ENCODE measurements at regions not wholly inside any gene's neighbourhood (a gene's known extent, or its start where the extent isn't known, plus 50 kb on each side); places are given as distances from the start of the nearest gene placed in this dataset.
"Not testable (repeated sequence)": the region's sequence is repeated elsewhere in the genome, so short reads cannot be mapped to it uniquely, and the experiment has no call there.

DNA sequence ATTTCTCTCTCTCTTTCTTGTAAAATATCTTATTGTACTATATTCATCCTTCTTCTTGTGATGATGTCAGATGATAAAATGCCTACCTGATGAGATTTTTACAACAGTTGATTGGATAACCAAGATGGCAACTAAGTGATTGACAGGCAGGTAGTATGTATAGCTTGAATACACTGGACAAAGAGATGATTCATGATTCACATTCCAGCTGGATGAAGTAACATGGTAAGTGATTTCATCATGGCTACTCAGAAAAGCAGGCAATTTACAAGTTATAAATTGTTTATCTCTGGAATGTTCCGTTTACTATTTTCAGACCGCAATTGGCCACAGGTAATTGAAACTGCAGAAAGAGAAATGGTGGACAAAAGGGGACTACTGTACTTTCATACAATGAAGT lies 1471.7 kb upstream of the C9orf72 start:
- DNase-seq, result no peak

DNA sequence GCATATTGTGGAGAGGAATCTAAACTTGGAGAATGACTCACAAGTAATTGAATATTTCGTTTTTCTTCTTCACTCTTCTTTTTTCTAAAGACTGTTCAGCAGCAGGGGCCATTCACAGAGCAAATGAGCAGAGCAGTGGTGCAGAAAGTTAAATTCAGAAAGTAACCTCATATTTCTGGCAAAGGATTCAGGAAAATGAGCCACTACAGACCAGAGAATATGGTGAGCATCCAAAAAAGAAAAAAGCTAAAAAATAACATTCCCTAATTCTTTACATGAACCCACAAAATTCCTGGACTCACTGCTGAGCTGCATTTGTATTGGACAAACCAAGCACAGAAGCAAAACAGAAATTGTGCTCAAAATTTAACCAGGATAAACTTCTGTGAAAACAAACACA lies 1486.8 kb upstream of the C9orf72 start:
- no peak for DNase-seq

DNA sequence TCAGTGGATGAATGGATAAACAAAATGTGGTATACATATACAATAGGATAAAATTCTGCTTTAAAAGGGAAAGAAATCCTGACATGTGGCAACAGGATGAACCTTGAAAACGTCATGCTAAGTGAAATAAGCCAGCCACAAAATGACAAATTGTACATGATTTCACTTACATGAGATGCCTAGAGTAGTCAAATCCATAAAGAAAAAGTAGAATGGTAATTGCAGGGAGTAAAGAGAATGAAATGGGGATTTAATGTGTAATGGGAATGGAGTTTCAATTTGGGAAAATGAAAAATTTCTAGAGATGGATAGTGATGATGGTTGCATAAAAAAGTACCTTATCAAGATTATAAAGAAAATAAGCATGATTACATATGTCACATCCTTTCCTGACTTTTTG lies 1489.2 kb upstream of the C9orf72 start:
- no peak for DNase-seq

DNA sequence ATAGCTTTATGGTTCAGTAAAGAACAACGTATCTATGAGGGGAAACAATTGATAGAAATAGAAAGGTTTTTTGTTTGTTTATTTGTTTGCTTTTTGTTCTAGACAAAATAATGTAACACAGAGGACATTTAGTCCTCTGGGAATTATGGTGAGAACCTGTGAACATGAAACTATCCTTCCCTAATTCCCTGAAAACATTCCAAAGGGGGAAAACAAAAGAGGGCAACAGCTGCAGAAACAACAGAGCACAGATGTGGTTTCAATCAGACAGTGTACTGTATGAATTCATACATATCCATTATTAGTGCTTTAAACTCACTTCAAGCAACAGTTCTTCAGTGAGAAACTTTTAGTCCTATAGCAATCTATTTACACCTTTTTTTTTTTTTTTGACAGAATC lies 1489.8 kb upstream of the C9orf72 start:
- no peak for DNase-seq

DNA sequence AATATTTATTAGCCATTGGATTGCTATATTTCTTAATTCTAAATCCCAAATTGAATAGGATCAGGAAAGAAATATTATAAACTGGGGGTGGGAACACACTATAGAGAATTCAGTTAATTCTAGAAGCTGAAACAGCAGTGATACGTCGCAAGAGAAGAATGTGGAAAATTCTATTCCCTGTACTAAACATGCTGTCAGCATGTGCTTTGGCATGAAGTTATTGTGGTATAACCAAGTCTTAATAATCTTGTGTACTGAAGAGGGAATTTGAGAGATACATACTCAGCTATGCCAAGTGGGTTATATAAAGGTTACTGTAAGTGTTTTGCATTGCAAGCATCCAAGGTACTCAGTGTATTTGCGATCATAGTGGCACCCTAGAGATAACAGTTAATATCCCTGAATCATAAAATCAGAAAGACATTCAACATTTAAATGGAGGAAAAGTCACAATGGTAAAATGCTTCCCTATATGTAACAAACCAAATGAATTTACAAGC lies 1492.9 kb upstream of the C9orf72 start:
- DNase-seq, result no peak

DNA sequence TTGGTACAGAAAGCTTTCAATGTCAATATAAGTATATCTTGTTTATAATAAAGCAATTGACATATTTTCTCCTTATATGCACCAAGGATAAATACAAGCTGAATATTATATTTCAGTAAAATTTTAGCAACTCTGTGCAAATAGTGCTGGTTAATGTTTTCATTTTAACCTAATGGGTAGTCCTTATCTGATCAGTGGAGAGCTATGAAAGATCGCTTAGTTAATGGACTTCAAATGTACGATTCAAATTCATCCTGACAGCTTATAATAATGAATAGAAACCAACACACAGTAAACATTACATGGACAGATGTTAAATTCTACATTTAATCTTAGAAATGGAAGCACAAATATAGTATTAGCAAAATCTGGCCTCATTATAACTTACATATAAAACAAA lies 1495.2 kb upstream of the C9orf72 start:
- peak; percentile 44 for DNase-seq

DNA sequence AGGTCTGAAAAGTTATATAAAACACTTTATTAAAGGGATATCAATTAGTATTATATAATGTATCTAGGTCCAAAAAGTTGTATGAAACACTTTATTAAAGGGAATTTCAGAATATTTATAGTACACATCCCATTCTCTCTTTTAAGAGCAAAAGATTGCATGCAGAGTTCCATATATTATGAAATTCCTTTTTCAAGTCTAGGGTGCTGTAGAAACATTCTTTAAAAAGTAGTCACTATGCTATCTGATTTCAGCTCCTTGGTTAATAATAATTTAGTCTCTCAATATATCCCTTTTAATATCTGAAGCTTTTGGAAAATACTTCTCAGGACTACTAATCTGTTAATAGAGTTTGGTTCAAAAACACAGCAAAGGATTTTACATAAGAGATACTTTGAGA lies 1496.1 kb upstream of the C9orf72 start:
- DNase-seq, result no peak

DNA sequence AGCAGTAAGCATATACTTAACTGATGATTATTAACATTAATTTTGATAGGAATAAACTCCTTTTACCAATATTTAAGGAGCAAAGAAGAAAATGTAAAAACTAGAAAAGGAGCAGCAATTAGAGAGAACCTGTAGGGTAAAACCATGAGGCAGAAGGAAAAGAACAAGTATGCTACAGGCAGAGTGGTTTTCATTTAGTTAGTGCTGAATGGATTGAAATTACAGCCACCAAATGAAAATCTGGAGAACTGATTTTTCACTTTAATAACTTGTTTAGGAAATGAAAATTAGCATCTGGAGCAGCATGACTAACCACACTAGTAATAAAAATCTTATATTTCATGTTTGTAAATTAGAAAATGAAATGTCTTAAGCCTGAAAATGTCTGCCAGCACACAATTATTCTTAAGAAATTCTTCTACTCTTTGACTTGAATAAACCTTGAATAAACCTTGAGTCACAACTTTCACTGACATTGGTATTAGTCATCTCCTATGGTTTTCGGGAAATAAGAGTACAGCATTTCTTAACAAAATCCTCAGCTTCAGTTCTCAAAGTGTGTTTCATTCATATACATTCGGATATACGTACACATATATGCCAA lies 1504.9 kb upstream of the C9orf72 start:
- no peak for DNase-seq

DNA sequence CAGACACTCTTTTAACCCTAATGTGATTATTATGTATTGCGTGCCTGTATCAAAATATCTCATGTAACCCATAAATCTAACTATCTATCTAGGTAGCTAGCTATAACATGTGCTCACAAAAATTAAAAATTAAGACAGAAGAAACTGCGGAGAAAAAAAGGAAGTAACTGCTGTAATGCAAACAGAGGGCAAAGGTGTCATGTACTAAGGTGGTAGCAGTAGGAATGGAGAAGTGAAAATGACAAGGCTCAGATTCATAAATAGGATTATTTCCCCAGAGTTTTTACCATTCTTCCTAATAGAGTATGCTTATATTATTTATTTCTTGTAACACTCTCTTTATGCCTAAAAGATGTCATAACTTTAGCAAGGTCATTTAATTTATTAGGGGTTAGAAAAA lies 1527.5 kb upstream of the C9orf72 start:
- DNase-seq, result no peak

DNA sequence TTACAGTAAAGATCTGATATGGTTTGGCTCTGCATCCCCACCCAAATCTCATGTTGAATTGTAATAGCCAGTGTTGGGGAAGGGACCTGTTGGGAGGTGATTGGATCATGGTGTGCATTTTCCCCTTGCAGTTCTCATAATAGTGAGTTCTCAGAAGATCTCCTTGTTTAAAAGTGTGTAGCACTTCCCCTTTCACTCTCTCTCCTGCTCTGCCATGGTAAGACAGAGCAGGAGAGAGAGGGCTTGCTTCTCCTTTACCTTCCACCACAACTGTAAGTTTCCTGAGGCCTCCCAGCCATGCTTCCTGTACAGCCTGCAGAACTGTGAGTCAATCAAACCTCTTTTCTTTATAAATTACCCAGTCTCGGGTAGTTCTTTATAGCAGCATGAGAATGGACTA lies 1530.9 kb upstream of the C9orf72 start:
- not testable (repeated sequence) for DNase-seq

DNA sequence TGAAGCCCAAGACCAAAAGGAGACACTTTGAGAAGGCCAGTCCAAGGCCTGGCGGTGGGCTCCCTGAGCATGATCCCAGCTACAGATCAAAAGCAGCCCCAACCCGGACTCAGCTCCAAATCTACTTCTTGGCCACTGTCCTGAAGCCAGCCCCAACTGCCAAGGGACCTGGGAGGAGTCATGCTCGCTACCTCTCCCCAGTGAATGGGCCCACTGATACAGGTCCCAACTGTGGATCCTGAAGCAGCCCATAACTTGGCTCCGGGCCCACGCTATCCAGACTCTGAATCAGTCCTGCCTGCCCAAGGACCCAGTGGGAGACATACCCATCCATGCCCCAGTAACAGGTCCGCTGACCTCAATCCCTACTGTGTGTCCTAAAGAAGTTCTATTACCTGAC lies 1545.3 kb upstream of the C9orf72 start:
- no peak for DNase-seq

DNA sequence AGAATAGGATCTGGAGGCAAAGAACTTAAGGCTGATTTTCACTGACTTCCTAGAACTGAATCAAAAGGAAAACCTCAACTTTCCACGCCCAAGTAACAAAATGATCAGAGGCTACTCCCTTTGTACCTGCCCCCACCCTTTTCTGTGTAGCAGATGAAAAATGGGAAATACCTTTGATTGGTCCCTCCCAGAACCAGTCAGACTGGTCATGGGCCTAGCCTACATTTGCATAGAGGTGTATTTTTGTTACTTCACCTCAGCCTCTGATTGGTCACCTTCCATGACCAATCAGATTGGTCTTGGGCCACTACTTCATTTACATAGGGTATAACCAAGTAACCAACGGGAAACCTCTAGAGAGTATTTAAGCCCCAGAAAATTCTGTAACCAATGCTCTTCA lies 1553.5 kb upstream of the C9orf72 start:
- no peak for DNase-seq

DNA sequence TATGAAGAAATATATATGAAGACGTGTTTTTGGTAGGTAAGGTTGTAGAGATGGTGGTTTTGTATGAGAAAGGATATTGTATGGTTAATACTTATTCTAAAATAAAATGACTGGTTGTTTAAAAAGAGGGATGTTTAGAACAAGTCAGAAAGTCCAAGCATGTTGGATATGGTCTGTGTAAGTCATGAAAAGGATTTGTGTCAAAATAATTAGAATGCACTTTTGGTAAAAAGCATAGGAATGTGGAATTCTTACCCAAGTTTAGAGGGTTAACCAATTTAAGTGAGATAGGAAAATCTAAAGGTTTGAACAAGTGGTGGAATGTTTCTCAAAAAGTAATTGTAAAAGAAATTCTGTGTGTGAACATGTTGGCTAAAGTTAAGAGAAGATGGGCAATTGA lies 1556.5 kb upstream of the C9orf72 start:
- DNase-seq, result peak; percentile 17

DNA sequence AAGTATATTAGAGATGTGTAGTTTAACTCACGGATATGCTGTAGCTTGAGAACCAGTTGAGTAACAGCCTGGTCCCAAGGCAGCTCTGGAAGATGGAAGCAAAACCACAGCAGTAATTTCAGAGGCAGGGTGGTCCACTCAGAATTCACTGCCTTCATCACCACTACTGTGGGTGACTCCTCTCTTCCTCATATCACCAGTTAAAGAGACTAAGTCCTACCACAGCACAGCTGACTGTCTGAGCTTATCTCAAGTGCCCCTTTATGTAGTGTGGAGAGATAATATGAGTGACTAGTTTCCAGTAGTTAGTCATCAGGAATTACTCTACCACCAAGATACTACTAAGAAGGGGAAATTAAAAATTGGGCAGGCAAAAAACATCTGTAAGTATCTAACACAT lies 1571.2 kb upstream of the C9orf72 start:
- DNase-seq, result no peak

DNA sequence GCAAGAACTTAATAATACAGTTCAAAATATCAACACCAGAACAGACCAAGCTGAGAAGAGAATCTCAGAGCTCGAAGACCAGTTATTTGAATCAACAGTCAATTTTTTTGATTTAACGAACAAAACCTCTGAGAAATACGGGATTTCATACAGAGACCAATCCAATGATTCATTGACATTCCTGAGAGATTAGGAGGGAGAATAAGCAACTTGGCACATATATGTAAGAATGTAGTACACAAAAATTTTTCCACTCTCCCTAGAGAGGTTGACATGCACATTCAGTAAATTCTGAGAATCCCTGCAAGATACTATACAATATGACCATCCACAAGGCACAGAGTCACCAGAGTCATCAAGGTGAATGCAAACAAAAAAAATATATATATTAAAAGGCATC lies 1577.3 kb upstream of the C9orf72 start:
- no peak for DNase-seq

DNA sequence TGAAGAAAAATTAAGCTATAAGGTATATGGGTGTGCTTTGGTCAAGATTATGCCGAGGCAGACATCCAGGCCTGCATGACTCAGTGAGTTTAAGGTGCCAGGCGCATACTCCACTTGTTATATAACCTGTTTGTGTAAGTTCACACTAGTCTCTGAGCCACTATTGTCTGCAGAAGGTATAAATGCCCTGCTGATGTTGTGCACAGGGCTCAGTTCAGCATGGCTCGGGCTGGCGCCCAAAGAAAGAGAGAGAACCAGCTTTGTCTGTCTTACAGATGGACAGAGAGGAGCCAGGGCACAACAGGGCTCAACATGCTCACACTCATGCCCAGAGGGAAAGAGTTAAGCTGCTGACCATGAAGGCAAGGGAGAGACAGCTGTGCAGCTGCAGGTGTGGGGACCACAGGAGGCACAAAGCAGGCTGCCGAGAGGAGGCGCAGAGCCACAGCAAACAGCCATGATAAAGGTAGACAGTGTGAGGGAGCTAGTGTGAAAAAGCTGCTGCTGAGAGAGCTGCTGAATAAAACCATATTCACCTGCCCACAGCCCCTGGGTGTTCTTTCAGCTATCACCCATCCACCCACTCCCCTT lies 1587.6 kb upstream of the C9orf72 start:
- DNase-seq, result no peak

DNA sequence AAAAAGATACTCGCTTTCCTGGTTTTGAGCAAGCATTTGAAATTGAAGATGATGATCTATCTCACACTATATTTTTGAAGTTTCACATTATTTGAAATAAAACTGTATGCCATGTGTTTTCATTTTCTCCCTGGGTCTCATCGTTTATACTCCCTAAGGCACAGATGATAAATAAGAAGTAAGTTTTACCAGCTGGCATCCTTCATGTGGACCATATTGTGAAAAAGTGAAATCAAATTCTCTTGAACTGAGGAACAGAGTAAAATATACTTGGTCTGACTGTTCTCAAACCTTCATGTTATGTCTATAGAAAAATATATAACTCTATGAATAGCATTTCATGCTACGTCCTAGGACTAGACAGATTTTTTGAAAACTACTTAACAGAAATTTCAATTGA lies 1600.9 kb upstream of the C9orf72 start:
- no peak for DNase-seq

DNA sequence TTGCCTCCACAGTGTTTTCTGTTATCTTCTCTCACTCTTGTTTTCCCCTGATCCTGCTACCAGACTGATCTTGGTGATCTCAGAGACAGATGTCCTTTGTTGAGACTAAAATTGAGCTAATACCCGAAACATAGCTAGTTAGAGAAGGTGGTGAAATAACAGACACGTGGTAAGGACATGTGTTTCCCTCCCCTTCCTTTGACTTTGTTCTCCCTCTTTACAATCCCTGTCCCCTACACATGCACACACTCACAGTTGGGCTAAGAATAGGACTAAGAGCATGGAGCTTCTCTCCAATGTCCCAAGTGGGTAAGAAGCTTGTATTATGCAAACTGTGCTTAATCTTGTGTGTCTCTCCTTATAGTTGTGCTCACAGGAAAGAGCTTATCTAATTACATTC lies 1603.0 kb upstream of the C9orf72 start:
- DNase-seq, result no peak

DNA sequence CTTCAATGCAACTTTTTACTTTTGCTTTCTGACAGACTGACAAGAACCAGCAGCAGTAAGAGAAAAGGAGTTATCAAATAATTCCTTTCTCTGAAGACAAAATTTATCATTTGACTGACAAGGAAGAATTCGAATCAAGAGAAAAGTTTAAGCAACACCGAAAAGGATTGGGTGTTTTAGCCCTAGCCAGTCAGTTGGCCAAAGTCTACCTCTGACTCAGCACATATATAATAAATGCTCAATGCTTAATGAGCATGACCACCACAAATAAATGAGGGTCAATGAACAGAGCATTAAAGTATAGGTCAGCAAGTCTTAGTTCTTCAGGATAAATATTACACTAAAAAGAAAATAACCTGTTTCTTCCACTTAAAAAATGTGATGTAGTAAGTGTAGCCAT lies 1603.5 kb upstream of the C9orf72 start:
- no peak for DNase-seq

DNA sequence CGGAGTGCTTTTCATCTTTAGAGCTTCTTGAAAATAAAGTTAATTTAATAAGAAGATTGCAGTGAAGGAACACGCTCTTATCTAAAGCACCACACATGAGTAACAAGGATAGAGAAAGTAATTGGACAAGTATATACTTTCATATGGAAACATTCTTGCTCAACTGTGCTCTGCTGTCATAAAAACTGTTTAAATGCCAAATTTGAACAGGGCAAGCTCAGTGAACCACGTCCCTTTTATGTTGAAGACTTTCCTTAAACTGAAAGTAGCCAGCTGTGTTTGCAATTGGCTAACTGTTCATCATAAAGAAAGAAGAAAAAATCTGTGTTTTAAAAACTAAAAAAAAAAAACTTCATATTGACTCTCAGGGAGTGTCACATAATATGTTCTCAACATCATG lies 1610.7 kb upstream of the C9orf72 start:
- no peak for DNase-seq

DNA sequence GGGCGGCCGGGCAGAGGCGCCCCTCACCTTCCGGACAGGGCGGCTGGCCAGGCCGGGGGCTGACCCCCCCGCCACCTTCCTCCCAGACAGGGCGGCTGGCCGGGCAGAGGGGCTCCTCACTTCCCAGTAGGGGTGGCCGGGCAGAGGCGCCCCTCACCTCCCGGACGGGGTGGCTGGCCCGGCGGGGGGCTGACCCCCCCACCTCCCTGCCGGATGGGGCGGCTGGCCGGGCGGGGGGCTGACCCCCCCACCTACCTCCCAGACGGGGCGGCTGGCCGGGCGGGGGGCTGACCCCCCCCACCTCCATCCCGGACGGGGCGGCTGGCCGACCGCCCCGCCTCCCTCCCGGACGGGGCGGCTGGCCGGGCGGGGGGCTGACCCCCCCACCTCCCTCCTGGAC lies 1615.5 kb upstream of the C9orf72 start:
- DNase-seq, result not testable (repeated sequence)

DNA sequence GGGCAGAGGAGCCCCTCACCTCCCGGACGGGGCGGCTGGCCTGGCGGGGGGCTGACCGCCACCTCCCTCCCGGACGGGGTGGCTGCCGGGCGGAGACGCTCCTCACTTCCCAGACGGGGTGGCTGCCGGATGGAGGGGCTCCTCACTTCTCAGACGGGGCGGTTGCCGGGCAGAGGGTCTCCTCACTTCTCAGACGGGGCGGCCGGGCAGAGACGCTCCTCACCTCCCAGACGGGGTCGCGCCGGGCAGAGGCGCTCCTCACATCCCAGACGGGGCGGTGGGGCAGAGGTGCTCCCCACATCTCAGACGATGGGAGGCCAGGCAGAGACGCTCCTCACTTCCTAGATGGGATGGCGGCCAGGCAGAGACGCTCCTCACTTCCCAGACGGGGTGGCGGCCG lies 1615.9 kb upstream of the C9orf72 start:
- not testable (repeated sequence) for DNase-seq

DNA sequence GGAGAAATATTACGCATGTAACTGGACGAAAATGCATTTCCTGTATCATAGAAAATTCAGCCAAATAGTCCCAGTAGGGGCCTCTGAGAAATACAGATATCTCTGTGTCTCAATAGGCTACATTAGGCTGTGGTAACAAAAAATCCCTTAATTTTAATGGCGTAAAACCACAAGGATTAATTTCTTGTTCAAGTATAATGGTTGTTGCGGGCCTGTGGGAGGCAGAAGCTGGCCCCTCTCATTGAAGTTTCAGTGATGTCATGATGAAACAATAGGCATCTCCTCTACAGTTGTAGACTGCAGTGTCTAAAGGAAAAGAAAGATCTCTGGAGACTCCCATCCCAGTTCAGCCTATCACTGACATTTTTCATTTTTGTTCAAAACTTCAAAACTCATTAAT lies 1625.6 kb upstream of the C9orf72 start:
- DNase-seq, result no peak

DNA sequence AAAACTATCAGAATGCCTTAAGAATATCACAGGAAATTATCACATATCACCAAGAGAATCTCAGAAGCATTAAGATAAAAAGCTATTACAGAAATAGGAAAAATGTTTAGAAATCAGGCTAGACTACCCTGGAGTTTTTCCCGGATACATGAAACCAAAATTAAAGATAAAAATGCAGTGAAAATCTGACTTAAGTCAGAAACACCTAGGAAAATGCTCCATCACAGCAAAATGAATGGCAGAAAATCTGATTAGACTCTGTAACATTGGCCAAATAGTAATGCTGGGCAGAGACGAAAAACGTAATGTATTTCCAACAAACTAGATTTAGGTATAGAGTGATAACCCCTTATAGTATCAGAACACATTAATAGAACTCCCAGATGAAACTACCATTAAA lies 1626.7 kb upstream of the C9orf72 start:
- DNase-seq, result no peak

DNA sequence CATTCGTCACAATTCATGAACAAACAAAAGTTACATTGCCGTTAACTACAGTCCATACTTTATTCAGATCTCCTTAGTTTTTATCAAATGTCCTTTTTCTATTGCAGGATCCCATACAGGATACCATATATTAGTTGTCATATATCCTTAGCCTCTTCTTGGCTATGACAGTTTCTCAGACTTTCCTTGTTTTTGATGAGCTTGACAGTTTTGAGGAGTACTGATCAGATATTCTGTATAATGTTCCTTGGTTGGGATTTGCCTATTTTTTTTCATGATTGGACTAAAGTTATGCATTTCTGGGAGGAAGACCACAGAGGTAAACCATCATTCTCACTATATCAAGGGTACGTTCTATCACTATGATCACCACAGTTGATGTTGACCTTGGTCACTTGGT lies 1627.4 kb upstream of the C9orf72 start:
- no peak for DNase-seq

Measured in eye (tissue), 1 donor.